Suprapubic skin (tissue), 4 donors: ENCODE measurements at regions not wholly inside any gene's neighbourhood (a gene's known extent, or its start where the extent isn't known, plus 50 kb on each side); places are given as distances from the start of the nearest gene placed in this dataset.

Source experiments
- DNase-seq, 2 donors: peaks; one replicate each; pipeline ENCODE4 v3.0.0-alpha.2; 2019; ENCODE audit warnings: low spot score in 2 of 2
- H3K27ac ChIP-seq: fragments of 200-600 bp; sonication (generic); one replicate; pipeline ENCODE4 v1.5.1; 2019
- H3K27me3 ChIP-seq: fragments of 200-600 bp; sonication (generic); one replicate; pipeline ENCODE4 v1.5.1; 2019
- H3K36me3 ChIP-seq: fragments of 200-600 bp; sonication (generic); one replicate; pipeline ENCODE4 v1.5.1; 2019
- H3K4me1 ChIP-seq: fragments of 200-600 bp; sonication (generic); one replicate; pipeline ENCODE4 v1.5.1; 2019
- H3K4me3 ChIP-seq: fragments of 200-600 bp; sonication (generic); one replicate; pipeline ENCODE4 v1.5.1; 2019; ENCODE audit warnings: mild to moderate bottlenecking
- H3K9me3 ChIP-seq: fragments of 200-600 bp; sonication (generic); one replicate; pipeline ENCODE4 v1.5.1; 2019
- EP300 ChIP-seq: sonication (generic); formaldehyde crosslinking; IDR thresholded peaks from one replicate; pipeline ENCODE4 v1.6.1; 2017; ENCODE audit warnings: antibody characterized with exemption
- POLR2A ChIP-seq, 2 donors: fragments of 450-650 bp; IDR thresholded peaks; one replicate each; pipeline ENCODE4 v1.6.1; 2017; ENCODE audit warnings: antibody characterized with exemption in 2 of 2, mild to moderate bottlenecking in 2 of 2, moderate library complexity in 2 of 2
- POLR2AphosphoS5 ChIP-seq, 3 donors: sonication (generic); formaldehyde crosslinking; IDR thresholded peaks; one replicate each; pipeline ENCODE4 v1.6.1; 2017; ENCODE audit warnings: antibody characterized with exemption in 3 of 3
- WGBS: methylation state at CpG from one replicate; pipeline ENCODE4 v1.1.5; 2018; 5-methylcytosine and 5-hydroxymethylcytosine counted together
- TF ChIP-seq, protein P1 (sequence below), 2 donors: fragments of 200-600 bp in 1 of 2; fragments of 450-650 bp in 1 of 2; sonication (generic) in 1 of 2; IDR thresholded peaks; one replicate each; pipeline ENCODE4 v1.5.1; 2016 to 2019; ENCODE audit warnings: antibody characterized with exemption in 2 of 2, mild to moderate bottlenecking in 1 of 2, moderate library complexity in 1 of 2

GRCh38 chr3:159238646-159239045, 436.8 kb downstream of the MFSD1 start:
- DNase-seq = no peak
- no peaks in the 10 kb centered on the region for H3K4me1 ChIP-seq
- no peaks in the 10 kb centered on the region for H3K36me3 ChIP-seq
- TF ChIP-seq POLR2A (IDR thresholded peaks at IDR 0.05) (no peak), EP300 (no peak), POLR2AphosphoS5 (IDR thresholded peaks at IDR 0.05) (no peak)
- TF ChIP-seq, protein P1, sequence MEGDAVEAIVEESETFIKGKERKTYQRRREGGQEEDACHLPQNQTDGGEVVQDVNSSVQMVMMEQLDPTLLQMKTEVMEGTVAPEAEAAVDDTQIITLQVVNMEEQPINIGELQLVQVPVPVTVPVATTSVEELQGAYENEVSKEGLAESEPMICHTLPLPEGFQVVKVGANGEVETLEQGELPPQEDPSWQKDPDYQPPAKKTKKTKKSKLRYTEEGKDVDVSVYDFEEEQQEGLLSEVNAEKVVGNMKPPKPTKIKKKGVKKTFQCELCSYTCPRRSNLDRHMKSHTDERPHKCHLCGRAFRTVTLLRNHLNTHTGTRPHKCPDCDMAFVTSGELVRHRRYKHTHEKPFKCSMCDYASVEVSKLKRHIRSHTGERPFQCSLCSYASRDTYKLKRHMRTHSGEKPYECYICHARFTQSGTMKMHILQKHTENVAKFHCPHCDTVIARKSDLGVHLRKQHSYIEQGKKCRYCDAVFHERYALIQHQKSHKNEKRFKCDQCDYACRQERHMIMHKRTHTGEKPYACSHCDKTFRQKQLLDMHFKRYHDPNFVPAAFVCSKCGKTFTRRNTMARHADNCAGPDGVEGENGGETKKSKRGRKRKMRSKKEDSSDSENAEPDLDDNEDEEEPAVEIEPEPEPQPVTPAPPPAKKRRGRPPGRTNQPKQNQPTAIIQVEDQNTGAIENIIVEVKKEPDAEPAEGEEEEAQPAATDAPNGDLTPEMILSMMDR (IDR thresholded peaks at IDR 0.05) = no peak
- H3K27me3 ChIP-seq = no peaks in the 10 kb centered on the region
- 91% methylated on average over 2 of the region's 2 CpGs for WGBS
- H3K9me3 ChIP-seq = no peaks in the 10 kb centered on the region
- no peak overlapping the region for H3K4me3 ChIP-seq
- no peak overlapping the region for H3K27ac ChIP-seq

DNA sequence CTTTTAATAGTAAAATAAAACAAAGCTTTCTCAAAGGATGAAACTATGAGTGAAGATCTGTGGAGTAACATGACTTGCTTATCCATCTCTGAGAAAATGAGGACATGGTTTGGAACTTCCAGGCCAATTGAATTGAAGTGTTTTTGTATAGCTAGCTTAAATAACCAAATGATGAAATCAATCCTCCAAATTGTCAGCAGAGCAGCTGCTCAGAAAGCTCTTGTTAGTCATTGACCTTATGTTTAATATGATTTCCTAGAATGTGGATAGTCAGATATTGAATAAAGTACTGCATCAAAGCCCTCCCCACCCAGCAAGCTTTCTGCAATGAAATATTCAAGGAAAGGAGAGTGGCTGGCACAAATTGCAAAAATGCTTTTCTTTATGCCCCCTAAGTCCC, 437.2 kb downstream of the MFSD1 start:
- no peaks in the 10 kb centered on the region for H3K27me3 ChIP-seq
- H3K4me3 ChIP-seq = no peak overlapping the region

DNA sequence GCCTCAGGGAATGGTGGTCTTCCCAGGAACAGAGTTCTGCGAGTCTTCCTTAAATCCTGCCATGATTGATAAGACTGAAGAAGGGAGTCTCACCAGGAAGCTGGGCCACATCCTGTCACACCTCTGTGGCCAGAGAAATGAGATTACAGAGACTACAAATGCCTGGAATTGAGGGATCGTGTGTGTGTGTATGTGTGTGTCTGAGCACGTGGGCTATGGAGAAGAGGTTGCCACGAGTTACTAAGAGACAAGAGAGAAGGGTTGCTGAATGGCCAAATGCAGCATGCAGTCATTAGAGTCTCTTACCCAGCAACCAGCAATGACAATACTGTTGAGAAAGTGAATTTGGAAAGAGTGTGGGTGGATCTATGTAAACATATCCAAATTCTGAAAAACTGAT, 443.1 kb downstream of the MFSD1 start:
- no peak for DNase-seq
- TF ChIP-seq EP300 = no peak
- TF ChIP-seq, protein P1 (IDR thresholded peaks at IDR 0.05) = no peak
- TF ChIP-seq POLR2AphosphoS5 (IDR thresholded peaks at IDR 0.05) = no peak
- TF ChIP-seq POLR2A (IDR thresholded peaks at IDR 0.05) = no peak
- no peaks in the 10 kb centered on the region for H3K27me3 ChIP-seq
- H3K36me3 ChIP-seq = no peaks in the 10 kb centered on the region
- H3K4me1 ChIP-seq = no peaks in the 10 kb centered on the region
- no peak overlapping the region for H3K27ac ChIP-seq
- no peak overlapping the region for H3K4me3 ChIP-seq
- H3K9me3 ChIP-seq = no peaks in the 10 kb centered on the region
- WGBS = 77% methylated on average over 4 of the region's 4 CpGs

More for the DNA sequence above, 437.2 kb downstream of the MFSD1 start:
- no peak for DNase-seq
- no peak overlapping the region for H3K27ac ChIP-seq
- H3K4me1 ChIP-seq = no peaks in the 10 kb centered on the region
- H3K36me3 ChIP-seq = no peaks in the 10 kb centered on the region
- H3K9me3 ChIP-seq = no peaks in the 10 kb centered on the region
- TF ChIP-seq, protein P1 (IDR thresholded peaks at IDR 0.05) = no peak
- TF ChIP-seq EP300 (no peak), POLR2AphosphoS5 (IDR thresholded peaks at IDR 0.05) (no peak), POLR2A (IDR thresholded peaks at IDR 0.05) (no peak)

DNA sequence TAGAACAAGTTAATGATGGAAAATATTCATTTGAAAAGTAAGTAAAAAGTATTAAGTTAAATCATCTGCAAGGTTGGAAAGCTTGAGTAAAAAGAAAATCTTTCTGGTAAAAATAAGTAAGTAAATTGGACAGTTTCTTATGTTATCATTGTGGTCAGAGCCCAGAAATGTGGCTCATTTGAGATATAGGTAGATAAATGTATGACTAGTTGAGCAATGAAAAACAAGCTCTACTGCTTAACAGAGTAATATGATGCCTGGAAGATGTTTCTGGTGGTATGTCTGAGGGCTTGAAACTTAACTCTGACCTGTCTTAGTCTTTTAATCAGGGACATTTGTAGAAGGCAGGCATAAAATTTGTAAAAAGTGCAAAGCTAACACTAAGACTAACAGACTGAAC, 444.0 kb downstream of the MFSD1 start:
- Histone ChIP-seq H3K27me3 (no peaks in the 10 kb centered on the region), H3K9me3 (no peaks in the 10 kb centered on the region), H3K4me1 (no peaks in the 10 kb centered on the region), H3K27ac (no peak overlapping the region), H3K4me3 (no peak overlapping the region), H3K36me3 (no peaks in the 10 kb centered on the region)
- TF ChIP-seq POLR2A (IDR thresholded peaks at IDR 0.05) (no peak), EP300 (no peak), POLR2AphosphoS5 (IDR thresholded peaks at IDR 0.05) (no peak)
- TF ChIP-seq, protein P1 (IDR thresholded peaks at IDR 0.05) = no peak
- DNase-seq = no peak

GRCh38 chr3:159246385-159246784, 444.5 kb downstream of the MFSD1 start:
- Histone ChIP-seq H3K27ac (no peak overlapping the region), H3K4me3 (no peak overlapping the region), H3K9me3 (no peaks in the 10 kb centered on the region), H3K36me3 (no peaks in the 10 kb centered on the region), H3K27me3 (no peaks in the 10 kb centered on the region), H3K4me1 (no peaks in the 10 kb centered on the region)
- TF ChIP-seq POLR2AphosphoS5 (IDR thresholded peaks at IDR 0.05) (no peak), POLR2A (IDR thresholded peaks at IDR 0.05) (no peak), EP300 (no peak)
- TF ChIP-seq, protein P1 (IDR thresholded peaks at IDR 0.05) = no peak
- WGBS = 70% methylated on average over 5 of the region's 5 CpGs
- DNase-seq = no peak
